ENCODE measurements at regions not wholly inside any gene's neighbourhood (a gene's known extent, or its start where the extent isn't known, plus 50 kb on each side); places are given as distances from the start of the nearest gene placed in this dataset.

GRCh38 chr10:21172930-21173801 lies 276.1 kb upstream of the NEBL start:
- TF ChIP-seq, protein P1, sequence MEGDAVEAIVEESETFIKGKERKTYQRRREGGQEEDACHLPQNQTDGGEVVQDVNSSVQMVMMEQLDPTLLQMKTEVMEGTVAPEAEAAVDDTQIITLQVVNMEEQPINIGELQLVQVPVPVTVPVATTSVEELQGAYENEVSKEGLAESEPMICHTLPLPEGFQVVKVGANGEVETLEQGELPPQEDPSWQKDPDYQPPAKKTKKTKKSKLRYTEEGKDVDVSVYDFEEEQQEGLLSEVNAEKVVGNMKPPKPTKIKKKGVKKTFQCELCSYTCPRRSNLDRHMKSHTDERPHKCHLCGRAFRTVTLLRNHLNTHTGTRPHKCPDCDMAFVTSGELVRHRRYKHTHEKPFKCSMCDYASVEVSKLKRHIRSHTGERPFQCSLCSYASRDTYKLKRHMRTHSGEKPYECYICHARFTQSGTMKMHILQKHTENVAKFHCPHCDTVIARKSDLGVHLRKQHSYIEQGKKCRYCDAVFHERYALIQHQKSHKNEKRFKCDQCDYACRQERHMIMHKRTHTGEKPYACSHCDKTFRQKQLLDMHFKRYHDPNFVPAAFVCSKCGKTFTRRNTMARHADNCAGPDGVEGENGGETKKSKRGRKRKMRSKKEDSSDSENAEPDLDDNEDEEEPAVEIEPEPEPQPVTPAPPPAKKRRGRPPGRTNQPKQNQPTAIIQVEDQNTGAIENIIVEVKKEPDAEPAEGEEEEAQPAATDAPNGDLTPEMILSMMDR (IDR thresholded peaks at IDR 0.05): no peak
- no peak for TF ChIP-seq EP300 (IDR thresholded peaks at IDR 0.05)

All from stomach (tissue), 4 donors.